ENCODE measurements at regions not wholly inside any gene's neighbourhood (a gene's known extent, or its start where the extent isn't known, plus 50 kb on each side); places are given as distances from the start of the nearest gene placed in this dataset.

GRCh38 chr18:44520981-44521667, 159.6 kb upstream of the SETBP1 start:
- no peak for DNase-seq

GRCh38 chr18:44521668-44522022, 159.0 kb upstream of the SETBP1 start:
- no peak for DNase-seq

- DNase-seq = no peak
Measured at GRCh38 chr18:44526705-44527415, 153.8 kb upstream of the SETBP1 start.

GRCh38 chr18:44533071-44533470, 147.6 kb upstream of the SETBP1 start:
- DNase-seq = no peak

GRCh38 chr18:44536046-44536445, 144.6 kb upstream of the SETBP1 start:
- DNase-seq = no peak

GRCh38 chr18:44536619-44537018, 144.1 kb upstream of the SETBP1 start:
- DNase-seq = no peak

- no peak for DNase-seq
Measured at GRCh38 chr18:44537526-44537925, 143.2 kb upstream of the SETBP1 start.

- no peak for DNase-seq
Measured at GRCh38 chr18:44539926-44540325, 140.8 kb upstream of the SETBP1 start.

GRCh38 chr18:44541159-44541558, 139.5 kb upstream of the SETBP1 start:
- no peak for DNase-seq

GRCh38 chr18:44541781-44542180, 138.9 kb upstream of the SETBP1 start:
- no peak for DNase-seq

GRCh38 chr18:44543387-44543786, 137.3 kb upstream of the SETBP1 start:
- DNase-seq = no peak

GRCh38 chr18:44545359-44545985, 135.2 kb upstream of the SETBP1 start:
- no peak for DNase-seq

GRCh38 chr18:44546954-44547353, 133.7 kb upstream of the SETBP1 start:
- no peak for DNase-seq

GRCh38 chr18:44548291-44549221, 132.1 kb upstream of the SETBP1 start:
- peak; percentile 43 for DNase-seq

- DNase-seq = no peak
Measured at GRCh38 chr18:44552706-44553105, 128.0 kb upstream of the SETBP1 start.

- DNase-seq = no peak
Measured at GRCh38 chr18:44556296-44556695, 124.4 kb upstream of the SETBP1 start.

GRCh38 chr18:44557616-44558151, 123.0 kb upstream of the SETBP1 start:
- DNase-seq = no peak

GRCh38 chr18:44558767-44559166, 121.9 kb upstream of the SETBP1 start:
- DNase-seq = no peak

GRCh38 chr18:44562986-44563385, 117.7 kb upstream of the SETBP1 start:
- DNase-seq = no peak

GRCh38 chr18:44564922-44565321, 115.8 kb upstream of the SETBP1 start:
- DNase-seq = no peak

- DNase-seq = no peak
Measured at GRCh38 chr18:44568342-44568741, 112.3 kb upstream of the SETBP1 start.

GRCh38 chr18:44568986-44569385, 111.7 kb upstream of the SETBP1 start:
- DNase-seq = no peak
